HEK293 (cell line): ENCODE measurements at regions not wholly inside any gene's neighbourhood (a gene's known extent, or its start where the extent isn't known, plus 50 kb on each side); places are given as distances from the start of the nearest gene placed in this dataset.

Source experiments
- CTCF ChIP-seq: fragments of 450-650 bp; formaldehyde crosslinking; IDR thresholded peaks from 2 replicates; pipeline ENCODE4 v1.5.1; 2016; ENCODE audit warnings: missing biosample characterization, missing genetic modification characterization
- PBX3 ChIP-seq: sonication (generic); formaldehyde crosslinking; IDR thresholded peaks from 2 replicates; pipeline ENCODE4 v1.8.1; 2022; ENCODE audit warnings: mild to moderate bottlenecking, moderate library complexity, missing genetic modification reagents
- ZNF514 ChIP-seq: fragments of 450-650 bp; formaldehyde crosslinking; IDR thresholded peaks from 2 replicates; pipeline ENCODE4 v1.5.1; 2016; ENCODE audit warnings: missing biosample characterization, missing genetic modification characterization

GRCh38 chr20:22524393-22525015, 59.9 kb downstream of the FOXA2 start:
- TF ChIP-seq PBX3 (no peak), ZNF514 (tag by site-specific recombination) (no peak), CTCF (tag by site-specific recombination) (no peak)
